CD4-positive, alpha-beta T cell treated with Interleukin-15 for 4 hours (primary cell): ENCODE measurements at regions not wholly inside any gene's neighbourhood (a gene's known extent, or its start where the extent isn't known, plus 50 kb on each side); places are given as distances from the start of the nearest gene placed in this dataset.
"Not testable (repeated sequence)": the region's sequence is repeated elsewhere in the genome, so short reads cannot be mapped to it uniquely, and the experiment has no call there.

Source experiments
- DNase-seq: peaks from one replicate; pipeline ENCODE4 v3.0.0-alpha.2; 2020; ENCODE audit warnings: low spot score

DNA sequence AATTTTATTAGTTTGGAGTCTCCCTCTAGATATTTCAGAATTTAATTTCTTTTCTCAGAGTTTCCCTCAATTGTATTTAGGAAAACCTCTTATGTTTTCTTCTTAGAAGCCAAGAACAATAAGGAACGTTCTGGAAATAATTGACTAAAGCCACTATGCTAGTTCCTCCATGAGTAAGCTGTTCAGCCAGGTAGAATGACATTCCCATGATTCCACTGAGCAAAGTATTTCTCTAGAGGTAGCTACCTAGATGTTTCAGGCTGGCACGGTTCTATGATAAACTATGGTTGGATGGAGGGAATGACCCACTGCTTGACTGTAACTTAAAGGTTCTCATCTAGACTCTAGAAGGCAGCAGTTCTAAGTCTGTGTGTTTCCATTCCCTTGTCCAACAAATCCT, 62.4 kb downstream of the CLDN17 start:
- DNase-seq: no peak

DNA sequence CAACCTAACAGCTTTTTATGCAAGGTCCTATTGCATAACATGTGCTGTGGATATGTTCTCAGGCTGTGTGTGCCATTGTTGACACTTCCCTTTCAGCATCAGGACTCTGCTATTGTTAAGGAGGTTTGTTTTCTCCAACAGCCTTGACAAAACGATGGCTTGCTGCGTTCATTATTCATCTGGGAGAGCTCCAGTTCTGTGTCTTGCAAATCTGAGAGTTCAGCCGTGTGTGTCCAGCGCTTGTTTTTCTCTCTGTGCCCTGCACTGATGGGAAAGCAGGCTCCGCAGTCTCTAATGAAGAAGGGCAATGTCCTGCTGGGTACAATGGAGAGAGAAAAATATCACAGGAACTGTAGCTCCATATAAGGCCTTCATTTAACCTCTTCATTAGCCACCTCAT, 63.7 kb downstream of the CLDN17 start:
- no peak for DNase-seq

DNA sequence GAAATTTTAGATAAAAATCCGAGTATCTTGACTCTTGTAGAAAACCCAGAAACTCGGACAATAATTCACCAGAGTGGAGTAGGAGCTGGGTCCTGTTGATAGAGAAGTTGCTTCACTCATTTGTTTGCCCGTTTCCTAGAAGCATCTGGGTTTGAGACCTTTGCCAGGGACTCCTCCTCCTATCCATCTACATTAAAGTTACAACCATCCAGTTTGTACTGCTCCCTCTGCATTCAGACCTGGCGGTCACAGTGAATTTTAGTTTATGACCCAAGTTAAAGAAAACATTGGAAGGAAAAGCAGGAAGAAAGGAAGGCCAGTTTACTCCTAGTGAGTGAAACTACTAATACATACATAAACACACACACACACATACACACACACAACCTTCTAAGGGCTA, 64.6 kb downstream of the CLDN17 start:
- no peak for DNase-seq

DNA sequence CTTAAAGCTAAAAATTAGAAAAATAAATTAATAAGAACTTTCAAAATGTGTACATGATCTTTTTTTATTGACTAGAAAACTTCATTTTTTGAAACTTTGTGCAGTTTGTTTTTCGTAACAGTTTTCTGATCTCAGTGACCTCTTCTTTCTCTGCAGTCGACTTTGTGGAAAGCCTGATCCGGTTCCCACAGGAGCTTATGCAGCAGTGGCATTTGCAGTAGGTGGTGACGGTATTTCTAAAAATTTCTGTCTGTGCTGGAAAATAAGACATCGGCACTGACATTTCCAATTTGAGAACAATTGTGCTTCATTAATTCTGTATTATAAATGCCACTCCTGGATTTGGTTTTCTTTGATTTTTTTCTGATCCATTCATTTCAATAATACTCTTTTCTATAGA, 68.8 kb downstream of the CLDN17 start:
- DNase-seq: no peak

DNA sequence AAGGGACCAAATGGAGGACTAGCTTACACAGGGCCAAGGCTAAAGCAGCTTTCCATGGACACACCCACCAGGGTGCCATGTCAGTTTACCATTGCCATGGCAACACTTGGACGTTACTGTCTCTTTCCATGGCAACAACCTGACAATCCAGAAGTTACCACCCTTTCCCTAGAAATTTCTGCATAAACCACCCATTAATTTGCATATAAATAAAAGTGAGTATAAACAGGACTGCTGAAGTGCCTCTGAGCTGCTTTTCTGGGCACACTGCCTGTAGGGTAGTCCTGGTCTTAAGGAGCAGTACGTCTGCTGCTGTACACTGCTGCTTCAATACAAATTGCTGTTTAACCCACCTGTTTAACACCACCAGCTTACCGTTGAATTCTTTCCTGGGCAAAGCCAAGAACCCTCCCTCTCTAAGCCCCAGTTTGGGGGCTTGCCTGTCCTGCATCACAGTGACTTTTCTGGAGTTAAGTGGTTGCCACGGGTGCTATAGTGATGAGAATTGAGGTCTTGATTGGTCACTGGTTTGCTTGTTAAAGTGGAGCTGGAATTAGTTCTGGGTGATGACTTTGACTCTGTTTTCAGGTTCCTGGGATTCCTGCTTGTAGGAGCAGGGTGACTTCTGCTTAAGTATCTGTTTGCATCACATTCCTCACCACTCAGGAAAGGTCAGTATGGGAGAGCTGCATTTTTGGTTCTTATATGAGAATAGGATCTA, 83.2 kb downstream of the CLDN17 start:
- DNase-seq: no peak

DNA sequence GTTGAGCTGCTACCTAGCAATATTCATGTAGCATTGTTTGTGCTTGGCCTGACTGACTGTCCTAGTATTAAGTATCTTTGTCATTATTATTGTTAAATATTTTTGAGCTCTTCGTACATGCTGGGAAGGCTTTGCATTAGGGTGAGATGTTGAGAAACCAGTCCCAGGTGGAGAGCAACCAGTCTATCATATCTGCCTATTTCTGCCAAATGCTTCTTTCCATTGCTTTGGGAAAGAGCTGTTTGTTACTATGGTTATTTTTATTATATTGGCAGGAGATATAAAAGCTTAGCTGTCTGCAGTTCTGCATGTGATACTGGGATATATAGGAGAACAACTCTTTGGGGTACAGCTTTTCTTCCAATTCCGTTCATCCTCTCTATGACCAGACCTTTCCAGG, 85.1 kb downstream of the CLDN17 start:
- DNase-seq: no peak

DNA sequence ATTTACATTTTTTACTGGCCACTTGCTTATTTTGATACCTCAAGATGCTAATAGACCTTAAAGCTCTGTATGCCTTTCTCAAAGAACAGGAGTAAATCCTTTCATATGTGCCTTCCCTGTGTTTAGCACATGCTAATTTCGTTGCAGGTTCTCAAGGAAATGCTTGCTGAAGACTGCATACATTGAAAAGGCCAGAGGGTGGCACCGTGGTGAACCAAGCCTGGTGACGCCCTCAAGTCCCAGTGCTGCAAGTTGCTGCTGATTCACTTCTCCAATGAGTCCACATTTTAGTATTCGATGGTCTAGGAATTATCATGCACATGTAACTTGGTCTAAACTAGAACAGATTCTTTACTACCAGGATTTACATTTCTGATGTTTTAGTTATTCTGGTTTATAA, 94.1 kb downstream of the CLDN17 start:
- no peak for DNase-seq

DNA sequence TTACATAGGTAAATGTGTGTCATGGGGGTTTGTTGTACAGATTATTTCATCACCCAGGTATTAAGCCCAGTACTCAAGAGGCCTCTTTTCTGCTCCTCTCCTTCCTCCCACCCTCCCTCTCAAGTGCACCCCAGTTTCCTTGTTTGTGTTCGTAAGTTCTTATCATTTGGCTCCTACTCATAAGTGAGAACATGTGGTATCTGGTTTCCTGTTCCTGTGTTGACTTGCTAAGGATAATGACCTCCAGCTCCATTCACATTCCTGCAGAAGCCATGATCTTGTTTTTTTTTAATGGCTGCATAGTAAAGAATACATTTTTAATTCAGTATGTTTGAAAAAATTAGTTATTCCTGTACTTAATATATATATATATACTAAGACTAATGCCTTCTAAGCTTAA, 107.7 kb downstream of the CLDN17 start:
- no peak for DNase-seq

DNA sequence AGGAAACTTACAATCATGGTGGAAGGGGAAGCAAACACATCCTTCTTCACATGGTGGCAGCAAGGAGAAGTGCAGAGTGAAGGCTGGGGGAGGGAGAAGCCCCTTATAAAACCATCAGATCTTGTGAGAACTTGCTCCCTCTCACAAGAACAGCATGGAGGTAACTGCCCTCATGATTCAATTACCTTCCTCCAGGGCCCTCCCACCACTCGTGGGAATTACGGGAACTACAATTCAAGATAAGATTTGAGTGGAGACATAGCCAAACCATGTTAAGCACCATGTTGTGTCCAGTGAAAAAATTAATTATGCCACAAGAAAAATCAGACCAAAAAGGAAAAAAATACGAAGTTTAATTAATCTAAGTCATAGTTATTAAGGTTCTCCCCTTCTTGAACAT, 109.5 kb downstream of the CLDN17 start:
- no peak for DNase-seq

DNA sequence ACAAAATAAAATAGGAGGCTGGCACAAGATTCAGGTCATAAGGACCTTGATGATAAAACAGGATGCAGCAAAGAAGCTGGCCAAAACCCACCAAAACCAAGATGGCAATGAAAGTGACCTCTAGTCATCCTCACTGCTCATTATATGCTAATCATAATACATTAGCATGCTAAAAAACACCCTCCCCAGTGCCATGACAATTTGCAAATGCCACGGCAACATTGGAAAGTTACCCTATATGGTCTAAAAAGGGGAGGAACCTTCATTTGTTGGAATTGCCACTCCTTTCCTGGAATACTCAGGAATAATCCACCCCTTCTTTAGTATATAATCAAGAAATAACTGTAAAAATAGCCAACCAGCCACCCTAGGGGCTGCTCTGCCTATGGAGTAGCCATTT, 108.8 kb upstream of the GRIK1 start:
- no peak for DNase-seq

DNA sequence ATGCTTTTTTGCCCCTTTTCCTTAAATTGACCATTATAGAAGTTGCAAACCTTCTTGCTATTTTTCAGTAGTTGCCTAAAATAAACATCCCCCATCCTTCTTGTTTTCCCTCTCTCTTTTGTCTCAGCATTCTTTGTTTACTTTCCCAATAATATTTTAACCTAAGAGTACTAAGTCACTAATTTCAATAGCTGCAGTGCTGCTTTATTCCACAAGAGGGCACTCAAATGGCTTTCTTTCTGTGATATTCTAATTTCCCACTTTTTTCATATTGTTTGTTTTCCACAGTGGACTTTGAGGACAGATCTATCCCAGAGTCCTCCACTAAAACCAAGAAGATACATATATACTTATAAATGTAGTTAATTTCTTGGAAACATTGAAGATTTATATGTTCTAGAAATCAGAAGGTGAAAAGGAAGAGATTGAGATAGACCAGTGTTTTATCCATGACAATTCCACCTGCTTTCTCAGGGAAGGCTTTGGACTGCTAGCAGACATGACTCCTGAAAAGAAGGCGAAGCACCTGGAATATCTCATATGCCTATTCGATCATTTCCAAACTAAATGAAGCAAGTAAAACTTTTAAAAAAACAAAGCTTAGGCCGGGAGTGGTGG, 104.8 kb upstream of the GRIK1 start:
- DNase-seq: peak; percentile 14

DNA sequence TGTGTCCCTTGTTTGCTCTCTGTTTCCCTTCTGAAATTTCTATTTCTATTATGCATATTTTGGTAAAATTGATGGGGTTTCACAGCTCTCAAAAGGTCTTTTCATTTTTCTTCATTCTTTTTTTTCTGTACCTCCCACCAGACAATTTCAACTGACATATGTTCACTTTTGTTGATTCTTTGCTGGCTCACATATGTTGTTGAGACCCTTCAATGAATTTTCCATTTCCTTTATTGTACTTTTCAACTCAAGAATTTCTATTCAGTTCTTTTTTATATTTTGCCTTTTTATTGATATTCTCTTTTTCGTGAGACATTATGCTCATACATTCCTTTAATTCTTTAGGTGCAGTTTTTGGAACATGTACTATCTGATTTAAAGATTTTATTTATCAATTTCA, 102.6 kb upstream of the GRIK1 start:
- no peak for DNase-seq

DNA sequence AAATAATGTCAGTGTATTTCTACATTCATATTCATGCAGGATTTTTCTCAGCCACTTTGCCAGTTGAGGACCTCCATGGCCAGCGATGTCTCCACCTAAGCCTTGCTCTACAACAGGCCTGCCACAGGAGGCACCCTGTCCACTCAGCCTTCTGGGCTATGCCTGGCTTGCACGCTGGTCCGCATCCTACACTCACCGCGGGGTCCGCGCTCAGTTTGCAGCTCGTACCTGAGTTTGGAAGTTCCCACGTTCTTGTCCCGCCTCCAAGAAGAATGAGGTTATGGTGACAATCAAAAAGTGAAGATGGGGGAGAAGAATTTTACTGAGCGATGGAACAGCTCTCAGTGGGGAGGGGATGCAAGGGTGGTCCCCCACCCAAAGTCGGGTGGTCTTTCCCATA, 93.6 kb upstream of the GRIK1 start:
- no peak for DNase-seq

DNA sequence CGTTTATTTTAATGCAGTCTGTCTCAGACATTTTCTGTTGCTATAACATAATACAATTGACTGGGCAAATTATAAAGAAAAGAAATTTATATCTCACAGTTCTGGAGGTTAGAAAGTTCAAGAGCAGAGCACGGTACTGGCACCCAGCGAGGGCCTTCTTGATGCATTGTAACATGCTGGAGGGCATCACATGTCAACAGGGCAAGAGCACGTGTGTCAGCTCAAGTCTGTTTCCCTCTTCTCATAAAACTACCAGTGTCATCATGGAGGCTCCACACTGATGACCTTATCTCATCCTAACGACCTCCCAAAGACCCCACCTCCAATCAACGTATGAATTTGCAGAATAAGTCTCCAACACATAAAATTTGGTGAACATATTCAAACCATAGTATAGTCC, 90.6 kb upstream of the GRIK1 start:
- DNase-seq: no peak

DNA sequence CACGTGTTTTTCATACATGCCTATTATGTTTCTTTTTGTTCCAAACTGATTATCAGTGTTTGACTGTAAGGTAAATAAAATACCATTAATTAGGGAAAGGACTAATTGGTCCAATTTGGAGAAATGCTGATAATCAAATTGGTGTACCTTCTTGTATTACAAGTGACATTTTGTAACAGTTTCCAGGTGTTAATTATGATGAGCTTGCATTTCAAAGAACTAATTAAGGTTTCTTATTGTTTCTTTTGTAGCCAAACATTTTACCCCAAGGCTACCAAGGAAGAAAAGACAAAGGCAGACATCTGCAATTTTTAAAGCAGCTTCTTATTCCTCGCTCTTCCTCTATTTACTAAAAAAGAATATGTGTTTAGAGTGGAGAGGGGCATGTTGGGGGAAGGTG, 88.7 kb upstream of the GRIK1 start:
- no peak for DNase-seq

DNA sequence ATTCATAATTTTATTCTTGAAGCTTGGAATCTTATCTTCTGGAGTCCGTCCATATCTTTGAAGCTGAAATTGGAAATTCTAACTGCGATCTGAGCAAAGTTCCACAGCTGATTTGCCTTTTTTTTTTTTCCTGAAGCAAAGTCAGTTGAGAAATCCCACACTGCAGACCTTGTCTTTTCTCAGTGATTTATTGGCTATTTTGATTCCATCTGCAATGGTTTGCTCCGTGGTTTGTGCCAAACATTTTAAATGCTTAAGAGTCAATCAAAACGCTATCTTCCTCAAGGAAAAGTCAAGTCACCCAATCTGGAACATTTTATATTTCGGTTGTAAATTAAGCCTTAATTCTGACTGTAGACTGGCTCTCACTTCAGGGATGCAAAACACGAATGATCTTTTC, 88.2 kb upstream of the GRIK1 start:
- DNase-seq: no peak

DNA sequence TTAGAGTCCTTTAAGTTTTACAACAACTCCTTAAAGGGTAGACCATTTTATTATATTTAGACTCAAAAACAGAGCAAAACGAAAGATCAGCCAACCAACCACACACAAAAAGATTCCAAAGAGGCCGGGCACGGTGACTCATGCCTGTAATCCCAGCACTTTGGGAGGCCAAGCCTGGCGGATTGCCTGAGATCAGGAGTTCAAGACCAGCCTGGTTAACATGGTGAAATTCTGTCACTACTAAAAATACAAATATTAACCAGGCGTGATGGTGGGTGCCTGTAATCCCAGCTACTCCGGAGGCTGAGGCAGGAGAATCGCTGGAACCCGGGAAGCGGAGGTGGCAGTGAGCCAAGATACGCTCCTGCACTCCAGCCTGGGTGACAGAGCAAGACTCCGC, 83.3 kb upstream of the GRIK1 start:
- DNase-seq: not testable (repeated sequence)

DNA sequence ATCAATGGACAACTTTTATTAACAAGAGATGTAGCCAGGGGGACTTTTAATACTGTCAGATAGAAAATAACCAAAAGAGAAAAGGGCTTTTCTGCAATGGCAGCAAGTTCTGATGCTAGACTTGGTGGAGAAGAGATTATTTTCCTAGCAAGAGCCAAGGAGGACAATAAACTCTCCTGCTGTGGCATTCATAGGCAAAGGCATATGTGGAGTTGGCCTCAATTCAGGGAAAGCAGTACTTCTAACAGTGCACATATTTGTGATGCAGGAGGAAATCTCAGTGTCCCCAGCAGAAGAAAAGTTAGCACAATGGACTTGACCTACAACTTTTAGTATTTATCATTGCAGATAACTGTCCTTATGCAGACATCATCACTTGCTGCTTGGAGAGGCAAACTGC, 75.1 kb upstream of the GRIK1 start:
- no peak for DNase-seq

DNA sequence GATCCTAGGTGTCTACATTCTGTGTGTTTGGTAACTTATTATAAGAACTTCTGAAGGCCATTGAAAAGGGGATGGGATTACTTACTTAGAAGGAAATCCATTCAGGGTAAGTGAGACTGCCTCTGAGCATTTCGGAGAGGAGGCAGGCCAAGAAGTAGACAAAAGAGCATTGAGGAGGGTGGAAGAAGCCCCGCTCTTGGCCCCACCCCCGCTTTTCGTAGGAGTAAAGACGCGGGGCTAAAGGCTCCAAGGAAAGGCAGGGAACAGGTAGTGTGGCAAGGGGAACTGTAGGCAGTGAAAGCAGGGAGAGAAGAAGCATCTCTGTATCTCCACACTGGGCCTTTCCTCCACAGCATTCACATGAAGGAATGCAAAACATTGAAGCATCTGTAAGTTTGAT, 51.8 kb upstream of the GRIK1 start:
- no peak for DNase-seq

DNA sequence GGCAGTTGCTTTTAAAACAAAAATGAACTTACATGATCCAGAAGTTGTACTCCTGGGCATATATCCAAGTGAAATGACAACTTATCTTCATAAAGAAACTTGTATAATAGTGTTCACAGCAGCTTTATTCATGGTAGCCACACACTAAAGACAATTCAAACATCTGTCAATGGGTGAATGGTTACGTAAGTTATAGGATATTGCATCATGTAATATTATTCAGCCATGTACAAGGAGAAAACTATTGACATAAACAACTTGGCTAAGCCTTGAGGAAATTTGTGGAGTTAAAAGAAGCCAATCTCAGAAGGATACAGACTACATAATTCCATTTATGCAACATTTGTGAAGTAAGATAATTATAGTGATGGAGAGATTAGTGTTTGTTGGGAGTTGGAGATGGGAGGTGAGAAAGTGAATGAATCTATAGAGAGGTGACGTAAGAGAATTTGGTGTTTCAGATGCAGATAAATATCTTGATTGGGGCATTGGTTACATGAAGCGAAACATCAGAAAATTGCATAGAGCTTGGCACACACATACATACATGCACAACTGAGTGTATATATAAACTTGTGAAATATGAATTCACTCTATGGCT, 49.9 kb upstream of the GRIK1 start:
- DNase-seq: no peak
